ENCODE measurements at regions not wholly inside any gene's neighbourhood (a gene's known extent, or its start where the extent isn't known, plus 50 kb on each side); places are given as distances from the start of the nearest gene placed in this dataset.

DNA sequence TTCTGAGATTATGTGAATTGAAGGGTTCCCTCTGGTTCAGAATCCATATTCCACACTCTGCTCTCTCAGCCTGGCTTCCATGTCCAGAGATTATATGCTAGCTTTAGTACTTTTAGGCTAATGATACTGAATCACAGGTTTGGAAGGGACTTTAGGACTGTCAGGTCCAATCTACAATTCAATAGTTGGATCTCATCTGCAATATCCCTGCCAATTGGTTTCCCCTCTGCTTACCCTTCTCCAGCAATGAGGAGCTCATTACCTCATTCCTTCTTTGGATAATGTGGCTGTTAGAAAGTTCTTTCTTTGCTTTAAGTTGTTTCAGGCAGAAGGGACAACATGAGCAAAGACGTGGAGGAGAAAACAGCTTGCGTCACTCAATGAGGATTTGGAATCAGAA is 245.3 kb downstream of the PLPP3 start:
- no peak overlapping the region for H3K4me3 ChIP-seq (ENCODE audit: insufficient read length, low read depth)
- H3K9ac ChIP-seq (ENCODE audit: insufficient read length, low read depth) = no peak overlapping the region
- H3K4me1 ChIP-seq (ENCODE audit: insufficient read depth, insufficient read length) = no peaks in the 10 kb centered on the region
- no peak for DNase-seq (ENCODE audit: low read depth, low spot score)
- no peaks in the 10 kb centered on the region for H3K27me3 ChIP-seq (ENCODE audit: insufficient read depth, insufficient read length)
- no peaks in the 10 kb centered on the region for H3K9me3 ChIP-seq (ENCODE audit: insufficient read depth, low read length)
- TF ChIP-seq SUZ12 (IDR thresholded peaks at IDR 0.05; ENCODE audit: extremely low read depth, insufficient read depth, insufficient read length) (no peak), YY1 (IDR thresholded peaks at IDR 0.05; ENCODE audit: insufficient read depth, insufficient read length) (no peak), ZNF274 (IDR thresholded peaks at IDR 0.05; ENCODE audit: low read depth, low read length) (no peak)
- H3K36me3 ChIP-seq (ENCODE audit: insufficient read depth, insufficient read length, low read length) = no peaks in the 10 kb centered on the region

DNA sequence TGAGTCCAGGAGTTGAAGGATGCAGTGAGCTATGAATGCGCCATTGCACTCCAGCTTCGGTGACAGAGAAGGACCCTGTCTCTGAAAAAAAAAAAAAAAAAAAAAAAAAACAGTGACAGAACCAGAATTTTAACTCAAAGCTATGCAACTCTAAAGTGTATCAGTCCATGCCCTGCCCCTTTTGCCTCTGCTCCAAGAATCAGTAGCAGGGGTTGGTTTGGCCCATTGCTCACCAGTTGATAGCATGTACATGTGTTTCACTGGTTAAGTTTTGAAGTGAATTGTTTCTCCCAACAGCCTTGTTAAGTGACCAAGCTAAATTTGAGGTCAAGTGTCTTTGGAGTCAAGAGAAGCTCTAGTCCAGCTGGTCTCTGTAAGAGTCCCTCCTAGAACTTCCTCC is 245.9 kb downstream of the PLPP3 start:
- no peaks in the 10 kb centered on the region for H3K36me3 ChIP-seq (ENCODE audit: insufficient read depth, insufficient read length, low read length)
- H3K9me3 ChIP-seq (ENCODE audit: insufficient read depth, low read length) = no peaks in the 10 kb centered on the region
- TF ChIP-seq YY1 (IDR thresholded peaks at IDR 0.05; ENCODE audit: insufficient read depth, insufficient read length) (no peak), ZNF274 (IDR thresholded peaks at IDR 0.05; ENCODE audit: low read depth, low read length) (no peak), SUZ12 (IDR thresholded peaks at IDR 0.05; ENCODE audit: extremely low read depth, insufficient read depth, insufficient read length) (no peak)

GRCh38 chr1:56331892-56332567 is 247.3 kb downstream of the PLPP3 start:
- TF ChIP-seq SUZ12 (IDR thresholded peaks at IDR 0.05; ENCODE audit: extremely low read depth, insufficient read depth, insufficient read length) (no peak), YY1 (IDR thresholded peaks at IDR 0.05; ENCODE audit: insufficient read depth, insufficient read length) (no peak), ZNF274 (IDR thresholded peaks at IDR 0.05; ENCODE audit: low read depth, low read length) (no peak)

More for the DNA sequence above, 245.9 kb downstream of the PLPP3 start:
- no peak for DNase-seq (ENCODE audit: low read depth, low spot score)
- no peak overlapping the region for H3K9ac ChIP-seq (ENCODE audit: insufficient read length, low read depth)
- no peaks in the 10 kb centered on the region for H3K27me3 ChIP-seq (ENCODE audit: insufficient read depth, insufficient read length)
- H3K4me1 ChIP-seq (ENCODE audit: insufficient read depth, insufficient read length) = no peaks in the 10 kb centered on the region
- H3K4me3 ChIP-seq (ENCODE audit: insufficient read length, low read depth) = no peak overlapping the region

GRCh38 chr1:56331207-56331891 is 248.0 kb downstream of the PLPP3 start:
- DNase-seq (ENCODE audit: low read depth, low spot score) = no peak
- no peak overlapping the region for H3K9ac ChIP-seq (ENCODE audit: insufficient read length, low read depth)

More at GRCh38 chr1:56331892-56332567, 247.3 kb downstream of the PLPP3 start:
- Histone ChIP-seq H3K4me1 (ENCODE audit: insufficient read depth, insufficient read length) (no peaks in the 10 kb centered on the region), H3K4me3 (ENCODE audit: insufficient read length, low read depth) (no peak overlapping the region), H3K36me3 (ENCODE audit: insufficient read depth, insufficient read length, low read length) (no peaks in the 10 kb centered on the region), H3K27me3 (ENCODE audit: insufficient read depth, insufficient read length) (no peaks in the 10 kb centered on the region), H3K9ac (ENCODE audit: insufficient read length, low read depth) (no peak overlapping the region), H3K9me3 (ENCODE audit: insufficient read depth, low read length) (no peaks in the 10 kb centered on the region)
- no peak for DNase-seq (ENCODE audit: low read depth, low spot score)

DNA sequence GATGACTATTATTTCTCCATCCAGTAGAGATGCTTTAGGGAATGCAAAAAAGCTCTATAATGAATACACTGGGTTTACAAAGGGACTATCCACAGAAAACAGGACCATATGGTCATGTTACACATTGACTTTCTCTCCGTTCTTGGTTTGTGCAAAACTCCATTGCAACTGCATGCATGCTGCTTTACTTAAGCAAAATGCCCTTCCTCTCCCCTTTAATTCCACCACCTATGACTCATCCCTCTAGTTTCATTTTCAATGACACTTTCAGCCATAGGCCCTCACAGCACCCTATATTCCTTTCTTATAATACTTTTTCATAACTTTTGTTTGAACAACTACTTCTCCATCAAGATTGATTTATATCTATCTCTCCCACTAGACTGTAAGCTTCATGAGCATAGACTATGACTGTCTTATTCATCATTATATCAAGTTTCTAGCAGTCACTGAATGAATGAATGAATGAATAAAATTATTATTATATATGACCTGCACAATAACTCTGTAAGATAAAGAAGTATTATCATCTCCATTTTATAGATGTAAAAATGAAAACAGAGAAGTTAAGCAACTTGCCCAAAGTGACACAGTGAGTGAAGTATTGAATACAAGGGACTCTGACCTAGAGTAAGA is 248.9 kb downstream of the PLPP3 start:
- no peak for TF ChIP-seq SUZ12 (IDR thresholded peaks at IDR 0.05; ENCODE audit: extremely low read depth, insufficient read depth, insufficient read length)
- no peak for TF ChIP-seq ZNF274 (IDR thresholded peaks at IDR 0.05; ENCODE audit: low read depth, low read length)
- Histone ChIP-seq H3K27me3 (ENCODE audit: insufficient read depth, insufficient read length) (no peaks in the 10 kb centered on the region), H3K36me3 (ENCODE audit: insufficient read depth, insufficient read length, low read length) (no peaks in the 10 kb centered on the region), H3K9ac (ENCODE audit: insufficient read length, low read depth) (no peak overlapping the region), H3K9me3 (ENCODE audit: insufficient read depth, low read length) (no peaks in the 10 kb centered on the region), H3K4me3 (ENCODE audit: insufficient read length, low read depth) (no peak overlapping the region), H3K4me1 (ENCODE audit: insufficient read depth, insufficient read length) (no peaks in the 10 kb centered on the region)
- no peak for DNase-seq (ENCODE audit: low read depth, low spot score)

More at GRCh38 chr1:56331207-56331891, 248.0 kb downstream of the PLPP3 start:
- Histone ChIP-seq H3K27me3 (ENCODE audit: insufficient read depth, insufficient read length) (no peaks in the 10 kb centered on the region), H3K36me3 (ENCODE audit: insufficient read depth, insufficient read length, low read length) (no peaks in the 10 kb centered on the region), H3K4me1 (ENCODE audit: insufficient read depth, insufficient read length) (no peaks in the 10 kb centered on the region), H3K4me3 (ENCODE audit: insufficient read length, low read depth) (no peak overlapping the region), H3K9me3 (ENCODE audit: insufficient read depth, low read length) (no peaks in the 10 kb centered on the region)
- TF ChIP-seq SUZ12 (IDR thresholded peaks at IDR 0.05; ENCODE audit: extremely low read depth, insufficient read depth, insufficient read length) (no peak), ZNF274 (IDR thresholded peaks at IDR 0.05; ENCODE audit: low read depth, low read length) (no peak), YY1 (IDR thresholded peaks at IDR 0.05; ENCODE audit: insufficient read depth, insufficient read length) (no peak)

GRCh38 chr1:56329970-56330369 is 249.4 kb downstream of the PLPP3 start:
- Histone ChIP-seq H3K9ac (ENCODE audit: insufficient read length, low read depth) (no peak overlapping the region), H3K36me3 (ENCODE audit: insufficient read depth, insufficient read length, low read length) (no peaks in the 10 kb centered on the region), H3K4me3 (ENCODE audit: insufficient read length, low read depth) (no peak overlapping the region), H3K27me3 (ENCODE audit: insufficient read depth, insufficient read length) (no peaks in the 10 kb centered on the region), H3K9me3 (ENCODE audit: insufficient read depth, low read length) (no peaks in the 10 kb centered on the region), H3K4me1 (ENCODE audit: insufficient read depth, insufficient read length) (no peaks in the 10 kb centered on the region)
- DNase-seq (ENCODE audit: low read depth, low spot score) = no peak
- no peak for TF ChIP-seq YY1 (IDR thresholded peaks at IDR 0.05; ENCODE audit: insufficient read depth, insufficient read length)
- no peak for TF ChIP-seq SUZ12 (IDR thresholded peaks at IDR 0.05; ENCODE audit: extremely low read depth, insufficient read depth, insufficient read length)
- TF ChIP-seq ZNF274 (IDR thresholded peaks at IDR 0.05; ENCODE audit: low read depth, low read length) = no peak

GRCh38 chr1:56327195-56327594 is 252.2 kb downstream of the PLPP3 start:
- no peaks in the 10 kb centered on the region for H3K36me3 ChIP-seq (ENCODE audit: insufficient read depth, insufficient read length, low read length)
- no peaks in the 10 kb centered on the region for H3K4me1 ChIP-seq (ENCODE audit: insufficient read depth, insufficient read length)
- H3K4me3 ChIP-seq (ENCODE audit: insufficient read length, low read depth) = no peak overlapping the region
- no peak overlapping the region for H3K9ac ChIP-seq (ENCODE audit: insufficient read length, low read depth)
- H3K9me3 ChIP-seq (ENCODE audit: insufficient read depth, low read length) = no peaks in the 10 kb centered on the region
- no peaks in the 10 kb centered on the region for H3K27me3 ChIP-seq (ENCODE audit: insufficient read depth, insufficient read length)
- DNase-seq (ENCODE audit: low read depth, low spot score) = no peak
- TF ChIP-seq SUZ12 (IDR thresholded peaks at IDR 0.05; ENCODE audit: extremely low read depth, insufficient read depth, insufficient read length) = no peak
- TF ChIP-seq ZNF274 (IDR thresholded peaks at IDR 0.05; ENCODE audit: low read depth, low read length) = no peak
- TF ChIP-seq YY1 (IDR thresholded peaks at IDR 0.05; ENCODE audit: insufficient read depth, insufficient read length) = no peak

Data from NT2/D1 (cell line).